Naive B cell (primary cell): ENCODE measurements at regions not wholly inside any gene's neighbourhood (a gene's known extent, or its start where the extent isn't known, plus 50 kb on each side); places are given as distances from the start of the nearest gene placed in this dataset.
"Not testable (repeated sequence)": the region's sequence is repeated elsewhere in the genome, so short reads cannot be mapped to it uniquely, and the experiment has no call there.

Source experiments
- ATAC-seq, 2 donors: fragments of 150-1000 bp; cut with Tn5 transposase; 2 replicates each; pipeline ENCODE4 v1.10.0; 2021; ENCODE audit warnings: low read depth in 2 of 2, mild to moderate bottlenecking in 2 of 2, moderate library complexity in 2 of 2
- DNase-seq: peaks from one replicate; pipeline ENCODE4 v3.0.0; 2022
- H3K27ac Mint-ChIP-seq, 6 donors: one replicate each; pipeline ENCODE4 v1.8.0; 2020 to 2022; ENCODE audit warnings: mild to moderate bottlenecking in 6 of 6, mixed read lengths in 6 of 6, moderate library complexity in 5 of 6, inconsistent platforms in 2 of 6
- H3K27me3 Mint-ChIP-seq, 3 donors: one replicate each; pipeline ENCODE4 v1.8.0; 2021 to 2022; ENCODE audit warnings: mixed read lengths in 3 of 3, mild to moderate bottlenecking in 1 of 3
- H3K36me3 Mint-ChIP-seq, 2 donors: one replicate each; pipeline ENCODE4 v1.8.0; 2020 to 2022; ENCODE audit warnings: mixed read lengths in 2 of 2, inconsistent platforms in 1 of 2, mild to moderate bottlenecking in 1 of 2
- H3K4me1 Mint-ChIP-seq, 3 donors: one replicate each; pipeline ENCODE4 v1.8.0; 2020 to 2022; ENCODE audit warnings: mixed read lengths in 3 of 3, inconsistent platforms in 1 of 3, mild to moderate bottlenecking in 1 of 3, moderate library complexity in 1 of 3
- H3K4me3 Mint-ChIP-seq, 8 donors: one replicate each; pipeline ENCODE4 v1.8.0; 2020 to 2022; ENCODE audit warnings: mild to moderate bottlenecking in 8 of 8, mixed read lengths in 8 of 8, moderate library complexity in 8 of 8, inconsistent platforms in 2 of 8
- H3K9me3 Mint-ChIP-seq, 7 donors: one replicate each; pipeline ENCODE4 v1.8.0; 2020 to 2022; ENCODE audit warnings: mixed read lengths in 7 of 7, mild to moderate bottlenecking in 5 of 7, inconsistent platforms in 2 of 7, moderate library complexity in 1 of 7

DNA sequence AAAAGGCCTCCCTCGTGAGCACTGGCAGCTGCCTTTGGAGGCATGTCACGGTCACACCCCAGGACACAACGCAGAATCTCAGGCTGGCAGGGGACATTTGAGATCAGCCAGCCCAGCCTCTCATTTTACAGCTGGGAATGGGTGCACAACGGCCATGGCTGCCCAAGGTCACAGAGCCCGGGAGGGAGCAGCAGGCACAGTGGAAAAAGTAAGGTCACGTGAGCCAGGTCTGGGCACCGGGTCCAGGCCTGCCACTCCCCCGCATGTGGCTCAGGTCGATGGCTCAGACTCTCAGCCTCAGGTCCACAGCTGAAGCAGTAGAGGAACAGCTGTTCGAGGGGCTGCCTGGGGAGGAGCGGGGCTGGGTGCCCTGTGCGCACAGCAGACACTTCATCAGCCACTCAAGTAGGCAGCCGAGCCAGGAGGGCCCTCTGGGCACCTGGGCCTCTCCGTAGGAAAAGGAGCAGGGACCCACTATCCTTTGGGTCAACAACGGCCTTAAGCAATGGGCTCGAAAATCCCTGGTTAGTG is 260.6 kb downstream of the GOLGA6L6 start:
- Mint-ChIP-seq H3K27ac (no peak overlapping the region), H3K36me3 (no peaks in the 10 kb centered on the region), H3K4me3 (no peak overlapping the region), H3K4me1 (no peaks in the 10 kb centered on the region), H3K27me3 (no peaks in the 10 kb centered on the region), H3K9me3 (no peaks in the 10 kb centered on the region)
- DNase-seq (no peak), ATAC-seq (no peak)

DNA sequence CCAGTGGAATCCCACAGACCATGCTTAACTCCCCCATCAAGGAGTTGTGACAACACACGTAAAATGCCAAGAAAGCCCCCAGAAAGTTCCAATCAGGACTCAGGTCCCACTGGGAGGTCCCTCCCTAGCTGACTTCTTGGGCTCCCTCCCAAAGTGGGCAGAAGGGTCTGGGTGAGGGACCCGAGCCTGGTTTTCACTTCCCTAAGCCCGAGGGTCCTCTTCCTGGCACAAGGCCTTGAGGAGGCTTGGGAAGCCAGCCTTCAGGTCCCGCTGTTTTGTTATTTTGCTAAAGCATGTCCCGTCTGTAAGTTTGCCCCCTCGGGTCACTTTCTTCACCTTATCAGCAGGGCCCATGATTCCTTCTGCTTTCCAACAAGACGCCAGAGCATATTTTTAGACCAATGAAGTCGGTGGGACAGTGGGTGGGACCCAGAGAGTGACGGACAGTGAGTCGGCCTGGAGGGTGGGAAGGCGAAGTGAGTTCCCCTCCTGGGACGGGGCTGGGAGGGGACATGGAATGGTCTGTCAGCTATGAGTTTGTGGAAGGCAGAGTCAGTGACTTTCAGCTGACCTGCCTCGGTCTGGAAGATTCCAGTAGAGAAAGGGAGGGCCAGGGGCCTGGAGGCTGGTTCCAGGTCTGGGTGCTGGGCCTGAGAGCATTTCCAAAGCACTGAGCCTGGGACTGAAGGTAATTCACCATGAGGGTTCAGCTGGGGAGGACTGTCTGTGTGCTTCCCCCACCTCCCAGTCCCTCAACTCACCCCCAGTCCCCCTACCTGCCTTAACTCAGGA is 261.3 kb downstream of the GOLGA6L6 start:
- H3K9me3 Mint-ChIP-seq, result not testable (repeated sequence)

DNA sequence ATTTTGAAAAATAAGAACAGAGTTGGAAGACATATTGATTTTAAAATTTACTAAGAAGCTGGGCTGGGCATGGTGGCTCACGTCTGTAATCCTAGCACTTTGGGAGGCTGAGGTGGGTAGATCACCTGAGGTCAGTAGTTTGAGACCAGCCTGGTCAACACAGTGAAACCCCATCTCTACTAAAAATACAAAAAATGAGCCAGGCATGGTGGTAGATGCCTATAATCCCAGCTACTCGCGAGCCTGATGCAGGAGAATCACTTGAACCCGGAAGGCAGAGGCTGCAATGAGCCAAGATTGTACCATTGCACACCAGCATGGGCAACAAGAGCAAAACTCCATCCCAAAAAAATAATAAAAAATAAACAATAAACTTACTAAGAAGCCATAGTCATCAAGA is 262.5 kb downstream of the GOLGA6L6 start:
- not testable (repeated sequence) for H3K27ac Mint-ChIP-seq, H3K9me3 Mint-ChIP-seq, ATAC-seq, H3K4me1 Mint-ChIP-seq, H3K27me3 Mint-ChIP-seq, H3K4me3 Mint-ChIP-seq, DNase-seq, H3K36me3 Mint-ChIP-seq

More for the DNA sequence above, 261.3 kb downstream of the GOLGA6L6 start:
- not testable (repeated sequence) for H3K4me1 Mint-ChIP-seq, H3K4me3 Mint-ChIP-seq, H3K36me3 Mint-ChIP-seq, DNase-seq, ATAC-seq, H3K27ac Mint-ChIP-seq, H3K27me3 Mint-ChIP-seq

DNA sequence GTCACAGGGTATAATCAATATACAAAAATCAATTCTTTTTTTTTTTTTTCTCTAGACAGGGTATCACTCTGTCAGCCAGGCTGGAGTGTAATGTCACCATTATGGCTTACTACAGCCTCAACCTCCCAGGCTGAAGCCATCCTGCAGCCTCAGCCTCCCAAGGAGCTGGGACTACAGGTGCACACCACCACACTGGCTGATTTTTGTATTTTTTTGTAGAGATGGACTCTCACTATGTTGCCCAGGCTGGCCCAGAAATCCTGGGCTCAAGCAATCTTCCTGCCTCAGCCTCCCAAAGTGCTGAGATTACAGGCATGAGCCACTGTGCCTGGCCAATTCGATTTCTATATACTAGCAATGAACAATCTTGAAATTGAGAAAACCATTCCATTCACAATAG is 263.2 kb downstream of the GOLGA6L6 start:
- not testable (repeated sequence) for H3K4me1 Mint-ChIP-seq, H3K27me3 Mint-ChIP-seq, H3K36me3 Mint-ChIP-seq, H3K9me3 Mint-ChIP-seq, ATAC-seq, H3K27ac Mint-ChIP-seq, DNase-seq, H3K4me3 Mint-ChIP-seq

DNA sequence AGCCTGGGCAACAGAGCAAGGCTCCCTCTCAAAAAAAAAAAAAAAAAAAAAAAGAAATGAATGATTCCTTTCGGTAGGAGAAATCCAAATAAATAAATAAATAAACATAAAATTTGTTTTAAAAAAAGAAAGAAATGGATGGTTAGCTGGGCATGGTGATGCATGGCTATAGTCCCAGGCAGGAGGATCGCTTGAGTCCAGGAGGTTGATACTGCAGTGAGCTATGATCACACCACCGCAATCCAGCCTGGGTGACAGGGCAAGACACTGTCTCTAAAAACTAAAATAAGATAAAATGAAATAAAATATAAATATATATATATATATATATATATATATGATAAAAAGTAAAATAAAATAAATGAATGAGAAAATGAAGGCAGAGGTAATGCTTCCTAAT is 264.1 kb downstream of the GOLGA6L6 start:
- not testable (repeated sequence) for ATAC-seq, H3K4me3 Mint-ChIP-seq, H3K27ac Mint-ChIP-seq, H3K36me3 Mint-ChIP-seq, H3K9me3 Mint-ChIP-seq, H3K4me1 Mint-ChIP-seq, H3K27me3 Mint-ChIP-seq, DNase-seq

DNA sequence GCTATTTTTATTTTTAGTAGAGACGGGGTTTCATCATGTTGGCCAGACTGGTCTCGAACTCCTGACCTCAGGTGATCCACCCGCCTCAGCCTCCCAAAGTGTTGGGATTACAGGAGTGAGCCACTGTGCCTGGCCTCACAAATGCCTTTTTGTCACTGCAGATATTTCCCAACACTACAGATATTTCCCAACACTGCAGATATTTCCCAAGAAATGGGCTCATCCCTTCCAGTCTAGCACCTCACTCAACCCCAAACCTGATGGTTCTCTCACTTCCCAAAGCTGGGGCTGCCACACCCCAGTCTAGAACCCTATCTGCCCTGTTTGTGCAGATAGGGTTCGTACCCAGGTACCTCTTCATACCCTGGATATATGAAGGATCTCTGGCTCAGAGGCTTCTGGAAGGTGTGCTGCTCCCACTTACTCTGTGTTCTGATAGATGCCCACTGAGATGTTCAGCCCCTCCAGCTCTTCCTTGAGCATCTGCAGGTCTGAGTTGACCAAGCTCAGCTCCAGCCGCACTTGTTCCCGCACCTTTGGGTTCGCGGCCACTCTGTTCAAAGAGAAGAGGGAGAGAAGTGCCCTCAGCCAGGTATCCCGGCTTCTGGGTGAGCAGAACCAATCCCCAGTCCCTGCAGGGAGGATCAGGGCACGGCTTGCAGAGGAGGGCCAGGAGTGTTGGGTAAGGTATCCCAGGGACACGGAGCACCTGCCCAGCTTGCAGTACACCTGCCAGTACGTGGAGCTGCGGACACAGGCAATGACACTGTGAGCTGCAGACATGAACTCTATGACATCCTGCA is 265.1 kb downstream of the GOLGA6L6 start:
- DNase-seq, H3K9me3 Mint-ChIP-seq, H3K27ac Mint-ChIP-seq, H3K4me1 Mint-ChIP-seq, ATAC-seq, H3K36me3 Mint-ChIP-seq, H3K4me3 Mint-ChIP-seq, H3K27me3 Mint-ChIP-seq: not testable (repeated sequence)

DNA sequence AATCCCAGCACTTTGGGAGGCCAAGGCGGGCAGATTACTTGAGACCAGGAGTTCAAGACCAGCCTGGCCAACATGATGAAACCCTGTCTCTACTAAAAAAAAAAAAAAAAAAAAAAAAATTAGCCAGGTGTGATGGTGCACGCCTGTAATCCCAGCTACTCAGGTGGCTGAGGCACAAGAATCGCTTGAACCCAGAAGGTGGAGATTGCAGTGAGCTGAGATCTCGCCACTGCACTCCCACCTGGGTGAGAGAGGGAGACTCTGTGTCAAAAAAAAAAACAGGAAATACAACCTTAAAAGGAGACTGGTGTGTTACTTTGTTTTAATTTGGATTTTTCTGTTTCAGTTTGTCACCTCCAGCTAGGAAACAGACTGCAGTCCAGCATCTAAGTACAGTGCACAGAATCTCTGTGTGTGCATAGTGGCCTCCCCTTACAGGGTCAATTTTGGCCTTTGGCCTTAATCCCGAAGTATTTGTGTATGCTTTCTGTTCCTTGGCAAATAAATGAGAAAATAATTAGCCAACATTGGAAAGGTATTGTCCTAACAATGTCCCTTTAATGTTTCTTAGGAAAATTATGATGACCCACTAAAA is 266.1 kb downstream of the GOLGA6L6 start:
- ATAC-seq, H3K27me3 Mint-ChIP-seq, H3K36me3 Mint-ChIP-seq, DNase-seq, H3K27ac Mint-ChIP-seq, H3K4me3 Mint-ChIP-seq, H3K9me3 Mint-ChIP-seq, H3K4me1 Mint-ChIP-seq: not testable (repeated sequence)

DNA sequence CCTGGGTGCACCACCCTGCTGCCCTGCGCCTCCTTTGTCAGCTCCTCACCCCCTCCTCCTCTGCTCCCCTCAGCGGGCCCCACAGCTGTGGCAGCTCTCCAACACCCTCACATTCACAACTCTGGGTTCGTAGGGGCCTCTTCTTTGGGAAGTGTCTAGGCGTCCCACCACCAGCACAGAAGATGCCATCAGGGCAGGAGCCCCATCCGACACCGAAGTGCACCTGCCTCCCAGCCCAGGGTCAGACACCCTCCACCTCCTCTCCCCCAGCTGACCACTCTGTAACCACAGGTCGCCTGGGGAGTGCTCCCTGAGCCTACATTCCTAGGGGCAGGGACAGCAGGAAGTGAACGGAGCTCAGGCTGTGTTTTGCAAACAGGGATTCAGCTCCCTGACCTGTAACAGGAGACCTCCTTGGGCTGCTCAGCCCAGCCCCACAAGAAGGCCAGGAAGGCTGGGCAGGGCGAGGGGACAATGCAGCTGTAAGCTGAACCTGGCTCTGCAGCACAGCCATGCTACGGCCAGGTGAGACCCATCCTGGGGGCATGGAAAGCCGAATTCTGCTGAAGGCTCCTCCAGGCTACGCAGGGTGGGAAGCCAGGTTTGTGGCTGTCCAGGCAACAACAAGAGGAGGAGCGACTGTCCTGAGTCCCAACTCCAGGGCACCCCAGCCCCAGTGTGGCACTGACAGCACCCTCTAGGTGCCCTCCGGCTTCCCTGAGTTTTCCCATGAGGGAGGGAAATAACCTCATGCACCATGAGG is 269.0 kb downstream of the GOLGA6L6 start:
- no peaks in the 10 kb centered on the region for H3K9me3 Mint-ChIP-seq
- no peaks in the 10 kb centered on the region for H3K4me1 Mint-ChIP-seq
- ATAC-seq, result no peak
- H3K27ac Mint-ChIP-seq, result no peak overlapping the region
- no peak overlapping the region for H3K4me3 Mint-ChIP-seq
- H3K36me3 Mint-ChIP-seq, result no peaks in the 10 kb centered on the region
- no peaks in the 10 kb centered on the region for H3K27me3 Mint-ChIP-seq
- DNase-seq, result no peak

DNA sequence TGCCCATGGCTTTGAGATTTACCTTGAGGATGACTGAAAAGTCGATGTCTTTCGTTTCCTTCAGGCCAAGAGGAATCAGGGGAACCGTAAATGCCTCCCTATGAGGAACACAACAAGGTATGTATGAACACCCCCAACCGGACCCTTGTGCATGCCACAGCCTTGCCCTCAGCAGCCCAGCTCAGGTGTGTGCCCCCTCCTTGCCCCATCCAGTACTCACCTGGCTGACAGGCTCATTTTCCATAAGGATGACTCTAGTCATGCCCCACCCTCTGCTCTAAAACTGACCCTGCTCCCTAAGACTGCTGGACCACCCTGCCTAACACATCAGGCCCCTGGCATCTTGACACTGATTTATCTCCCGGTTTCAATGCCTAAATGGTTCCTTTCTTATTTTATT is 270.0 kb downstream of the GOLGA6L6 start:
- Mint-ChIP-seq H3K27ac (no peak overlapping the region), H3K4me3 (no peak overlapping the region), H3K36me3 (no peaks in the 10 kb centered on the region), H3K27me3 (no peaks in the 10 kb centered on the region), H3K9me3 (no peaks in the 10 kb centered on the region), H3K4me1 (no peaks in the 10 kb centered on the region)
- ATAC-seq (no peak), DNase-seq (no peak)

DNA sequence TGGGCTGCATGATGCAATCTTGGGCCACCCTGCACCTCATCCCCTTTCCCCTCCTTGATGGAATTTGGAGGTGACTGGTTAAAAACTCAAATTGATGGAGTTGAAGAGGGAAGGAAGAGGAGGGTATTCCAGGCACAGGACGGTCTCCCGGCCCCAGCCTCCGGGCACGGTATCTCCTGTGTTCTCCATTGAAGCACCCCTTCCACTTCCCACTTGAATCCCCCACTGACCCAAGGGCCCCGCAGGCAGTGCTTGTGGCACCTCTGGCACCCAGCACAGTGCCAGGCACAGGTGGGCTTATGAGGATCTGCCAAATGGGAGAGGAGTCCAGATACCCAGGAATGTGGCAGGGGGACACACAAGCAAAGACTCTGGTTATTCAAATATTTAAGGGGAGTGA is 271.6 kb downstream of the GOLGA6L6 start:
- DNase-seq, H3K4me1 Mint-ChIP-seq, H3K36me3 Mint-ChIP-seq, H3K4me3 Mint-ChIP-seq, ATAC-seq, H3K9me3 Mint-ChIP-seq, H3K27me3 Mint-ChIP-seq, H3K27ac Mint-ChIP-seq: not testable (repeated sequence)

DNA sequence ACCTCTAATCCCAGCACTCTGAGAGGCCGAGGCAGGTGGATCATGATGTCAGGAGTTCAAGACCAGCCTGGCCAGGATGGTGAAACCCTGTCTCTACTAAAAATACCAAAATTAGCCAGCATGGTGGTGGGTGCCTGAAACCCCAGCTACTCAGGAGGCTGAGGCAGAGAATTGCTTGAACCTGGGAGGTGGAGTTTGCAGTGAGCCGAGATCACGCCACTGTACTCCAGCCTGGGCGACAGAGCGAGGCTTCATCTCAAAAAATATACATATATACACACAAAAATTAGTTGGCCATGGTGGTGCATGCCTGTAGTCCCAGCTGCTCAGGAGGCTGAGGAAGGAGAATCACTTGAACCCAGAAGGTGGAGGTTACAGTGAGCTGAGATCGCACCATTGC is 273.6 kb downstream of the GOLGA6L6 start:
- H3K36me3 Mint-ChIP-seq, H3K4me3 Mint-ChIP-seq, H3K27ac Mint-ChIP-seq, H3K4me1 Mint-ChIP-seq, H3K27me3 Mint-ChIP-seq, ATAC-seq, H3K9me3 Mint-ChIP-seq, DNase-seq: not testable (repeated sequence)

DNA sequence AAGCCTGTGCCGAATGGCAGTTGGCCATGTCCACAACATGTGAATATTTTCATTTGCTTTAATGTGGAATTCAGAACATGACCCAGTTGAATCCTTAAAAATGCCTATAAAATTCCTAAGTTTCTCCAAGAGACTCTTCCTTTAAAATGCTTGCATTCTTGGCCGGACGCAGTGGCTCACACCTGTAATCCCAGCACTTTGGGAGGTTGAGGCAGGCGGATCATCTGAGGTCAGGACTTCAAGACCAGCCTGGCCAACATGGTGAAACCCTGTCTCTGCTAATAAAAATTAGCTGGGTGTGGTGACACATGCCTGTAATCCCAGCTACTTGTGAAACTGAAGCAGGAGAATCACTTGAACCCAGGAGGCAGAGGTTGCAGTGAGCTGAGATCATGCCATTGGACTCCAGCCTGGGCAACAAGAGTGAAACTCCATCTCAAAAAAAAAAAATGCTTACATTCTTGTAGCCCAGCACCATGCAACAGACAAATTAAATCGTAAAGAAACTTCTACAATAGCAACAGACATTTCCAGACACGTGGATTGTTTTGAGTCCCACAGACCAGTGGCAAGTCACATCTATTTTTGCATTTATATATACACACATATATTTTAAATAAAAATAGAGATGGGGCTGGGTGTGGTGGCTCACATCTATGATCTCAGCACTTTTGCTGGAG is 274.4 kb downstream of the GOLGA6L6 start:
- H3K4me1 Mint-ChIP-seq, H3K27me3 Mint-ChIP-seq: not testable (repeated sequence)

DNA sequence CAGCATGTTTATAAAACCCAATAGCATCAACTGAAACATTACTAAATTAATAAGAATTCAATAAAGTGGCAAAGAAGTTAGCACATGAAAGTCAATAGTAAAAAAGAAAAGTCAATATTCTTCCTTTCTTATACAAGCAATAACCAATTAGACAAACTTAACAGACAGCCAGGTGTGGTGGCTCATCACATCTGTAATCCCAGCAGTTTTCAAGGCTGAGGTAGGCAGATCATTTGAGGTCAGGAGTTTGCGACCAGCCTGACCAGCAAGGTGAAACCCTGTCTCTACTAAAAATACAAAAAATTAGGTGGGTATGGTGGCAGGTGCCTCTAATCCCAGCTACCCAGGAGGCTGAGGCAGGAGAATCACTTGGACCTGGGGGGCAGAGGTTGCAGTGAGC is 275.9 kb downstream of the GOLGA6L6 start:
- not testable (repeated sequence) for H3K4me1 Mint-ChIP-seq, ATAC-seq, H3K9me3 Mint-ChIP-seq, H3K27ac Mint-ChIP-seq, H3K27me3 Mint-ChIP-seq, H3K36me3 Mint-ChIP-seq, H3K4me3 Mint-ChIP-seq, DNase-seq

More for the DNA sequence above, 274.4 kb downstream of the GOLGA6L6 start:
- H3K27ac Mint-ChIP-seq, H3K4me3 Mint-ChIP-seq, H3K9me3 Mint-ChIP-seq, ATAC-seq, H3K36me3 Mint-ChIP-seq, DNase-seq: not testable (repeated sequence)
